H9 (cell line): ENCODE measurements at regions not wholly inside any gene's neighbourhood (a gene's known extent, or its start where the extent isn't known, plus 50 kb on each side); places are given as distances from the start of the nearest gene placed in this dataset.

ENCODE experiments used
- DNase-seq: peaks from one replicate; pipeline ENCODE4 v3.0.0-alpha.2; 2017
- H2AFZ ChIP-seq: one replicate; pipeline ENCODE4 v1.6.1; 2013; ENCODE audit warnings: mild to moderate bottlenecking, low read length, control low read depth, moderate library complexity
- H2AK5ac ChIP-seq: 2 replicates; pipeline ENCODE4 v1.6.1; 2013; ENCODE audit warnings: low read length, control low read depth, mixed read lengths; ENCODE audit not compliant: insufficient read length
- H2BK120ac ChIP-seq: one replicate; pipeline ENCODE4 v1.6.1; 2013; ENCODE audit warnings: low read depth, mild to moderate bottlenecking, low read length, control low read depth, inconsistent platforms; ENCODE audit not compliant: poor library complexity, severe bottlenecking
- H2BK12ac ChIP-seq: 2 replicates; pipeline ENCODE4 v1.6.1; 2013; ENCODE audit warnings: low read length, control low read depth, mixed read lengths, low read depth; ENCODE audit not compliant: insufficient read length
- H2BK15ac ChIP-seq: 2 replicates; pipeline ENCODE4 v1.6.1; 2013; ENCODE audit warnings: low read depth, low read length, control low read depth
- H2BK20ac ChIP-seq: one replicate; pipeline ENCODE4 v1.6.1; 2013; ENCODE audit warnings: low read depth, mild to moderate bottlenecking, low read length, control low read depth, inconsistent platforms; ENCODE audit not compliant: poor library complexity, severe bottlenecking
- H2BK5ac ChIP-seq: 2 replicates; pipeline ENCODE4 v1.6.1; 2013; ENCODE audit warnings: low read length, control low read depth, mixed read lengths; ENCODE audit not compliant: insufficient read length
- H3K14ac ChIP-seq: 2 replicates; pipeline ENCODE4 v1.6.1; 2013; ENCODE audit warnings: low read length, control low read depth; ENCODE audit not compliant: insufficient read depth
- H3K18ac ChIP-seq: 2 replicates; pipeline ENCODE4 v1.6.1; 2013; ENCODE audit warnings: low read depth, mild to moderate bottlenecking, mixed read lengths, low read length, control low read depth; ENCODE audit not compliant: insufficient read length
- H3K23ac ChIP-seq: 2 replicates; pipeline ENCODE4 v1.6.1; 2013; ENCODE audit warnings: low read length, control low read depth, mixed read lengths, low read depth; ENCODE audit not compliant: insufficient read length
- H3K23me2 ChIP-seq: 2 replicates; pipeline ENCODE4 v1.6.1; 2013; ENCODE audit warnings: low read depth, mild to moderate bottlenecking, mixed read lengths, low read length, control low read depth; ENCODE audit not compliant: insufficient read length, poor library complexity, severe bottlenecking
- H3K27ac ChIP-seq: 2 replicates; pipeline ENCODE4 v1.5.1; 2013; ENCODE audit warnings: low read length, control low read depth, mixed read lengths, low read depth; ENCODE audit not compliant: insufficient read length
- H3K27me3 ChIP-seq: 2 replicates; pipeline ENCODE4 v1.6.1; 2013; ENCODE audit warnings: low read length, control low read depth, inconsistent platforms; ENCODE audit not compliant: insufficient read depth
- H3K4ac ChIP-seq: 2 replicates; pipeline ENCODE4 v1.6.1; 2013; ENCODE audit warnings: low read depth, mild to moderate bottlenecking, control low read depth, inconsistent platforms, low read length, moderate library complexity
- H3K4me1 ChIP-seq: 2 replicates; pipeline ENCODE4 v1.6.1; 2013; ENCODE audit warnings: low read length, control low read depth, inconsistent platforms; ENCODE audit not compliant: insufficient read depth
- H3K4me2 ChIP-seq: 2 replicates; pipeline ENCODE4 v1.6.1; 2013; ENCODE audit warnings: low read length, control low read depth, mixed read lengths; ENCODE audit not compliant: insufficient read length, insufficient read depth
- H3K56ac ChIP-seq: 2 replicates; pipeline ENCODE4 v1.6.1; 2013; ENCODE audit warnings: low read depth, mild to moderate bottlenecking, mixed read lengths, low read length, control low read depth; ENCODE audit not compliant: insufficient read length
- H3K79me1 ChIP-seq: 2 replicates; pipeline ENCODE4 v1.6.1; 2013; ENCODE audit warnings: low read depth, mild to moderate bottlenecking, moderate library complexity, low read length, control low read depth, inconsistent platforms; ENCODE audit not compliant: insufficient read depth, poor library complexity, severe bottlenecking
- H3K79me2 ChIP-seq: 2 replicates; pipeline ENCODE4 v1.6.1; 2013; ENCODE audit warnings: low read length, control low read depth, inconsistent platforms; ENCODE audit not compliant: insufficient read depth
- H3K9ac ChIP-seq: 2 replicates; pipeline ENCODE4 v1.6.1; 2013; ENCODE audit warnings: low read length, control low read depth, mixed read lengths; ENCODE audit not compliant: insufficient read length; ENCODE audit errors: extremely low read depth
- H3K9me3 ChIP-seq: one replicate; pipeline ENCODE4 v1.6.1; 2013; ENCODE audit warnings: low read depth, low read length, inconsistent platforms; ENCODE audit not compliant: control insufficient read depth
- H3T11ph ChIP-seq: one replicate; pipeline ENCODE4 v1.6.1; 2013; ENCODE audit warnings: mild to moderate bottlenecking, low read length, control low read depth, inconsistent platforms
- H4K20me1 ChIP-seq: one replicate; pipeline ENCODE4 v1.6.1; 2013; ENCODE audit not compliant: control insufficient read depth, insufficient read length, insufficient read depth
- H4K5ac ChIP-seq: 2 replicates; pipeline ENCODE4 v1.6.1; 2013; ENCODE audit warnings: low read depth, mild to moderate bottlenecking, mixed read lengths, low read length, control low read depth; ENCODE audit not compliant: insufficient read length
- H4K8ac ChIP-seq: replicated peaks from 2 replicates; pipeline ENCODE4 v1.6.1; 2013; ENCODE audit warnings: low read length, control low read depth, mixed read lengths, low read depth; ENCODE audit not compliant: insufficient read length
- H4K91ac ChIP-seq: 2 replicates; pipeline ENCODE4 v1.6.1; 2013; ENCODE audit warnings: low read depth, mild to moderate bottlenecking, moderate library complexity, mixed read lengths, low read length, control low read depth; ENCODE audit not compliant: insufficient read length
- H3K27ac Mint-ChIP-seq, 3 experiments: 2 replicates in 2 of 3; 3 replicates in 1 of 3; pipeline ENCODE4 v1.8.0; 2020 to 2021; ENCODE audit warnings: mixed read lengths in 3 of 3, mild to moderate bottlenecking in 1 of 3, moderate library complexity in 1 of 3
- H3K27me3 Mint-ChIP-seq: 2 replicates; pipeline ENCODE4 v1.8.0; 2021; ENCODE audit warnings: low read depth, mild to moderate bottlenecking, moderate library complexity, mixed read lengths
- H3K36me3 Mint-ChIP-seq, 3 experiments: 2 replicates in 2 of 3; 3 replicates in 1 of 3; pipeline ENCODE4 v1.8.0; 2020 to 2021; ENCODE audit warnings: low read depth in 3 of 3, mixed read lengths in 3 of 3; ENCODE audit not compliant: insufficient read depth in 1 of 3
- H3K4me1 Mint-ChIP-seq, 2 experiments: 2 replicates each; pipeline ENCODE4 v1.8.0; 2020; ENCODE audit warnings: mixed read lengths in 2 of 2
- H3K4me3 Mint-ChIP-seq, 2 experiments: 2 replicates in 1 of 2; 3 replicates in 1 of 2; pipeline ENCODE4 v1.8.0; 2020 to 2021; ENCODE audit warnings: mild to moderate bottlenecking in 2 of 2, mixed read lengths in 2 of 2, moderate library complexity in 1 of 2
- H3K9me3 Mint-ChIP-seq, 2 experiments: 2 replicates in 1 of 2; 3 replicates in 1 of 2; pipeline ENCODE4 v1.8.0; 2020; ENCODE audit warnings: mild to moderate bottlenecking in 2 of 2, mixed read lengths in 2 of 2, moderate library complexity in 1 of 2
- WGBS: extraction: QIAGEN DNeasy Blood & Tissue Kit; methylation state at CpG from one replicate; pipeline ENCODE4 v1.1.7; 2013; ENCODE audit warnings: missing lambda C conversion rate, low lambda C conversion rate, mixed read lengths; ENCODE audit not compliant: insufficient read length; ENCODE audit errors: extremely low coverage; 5-methylcytosine and 5-hydroxymethylcytosine counted together
- TF ChIP-seq, protein P1 (sequence below): fragments of 200-600 bp; sonication (generic); conservative IDR thresholded peaks from 3 replicates; pipeline ENCODE4 v1.8.0; 2021; ENCODE audit warnings: antibody characterized with exemption, mild to moderate bottlenecking

DNA sequence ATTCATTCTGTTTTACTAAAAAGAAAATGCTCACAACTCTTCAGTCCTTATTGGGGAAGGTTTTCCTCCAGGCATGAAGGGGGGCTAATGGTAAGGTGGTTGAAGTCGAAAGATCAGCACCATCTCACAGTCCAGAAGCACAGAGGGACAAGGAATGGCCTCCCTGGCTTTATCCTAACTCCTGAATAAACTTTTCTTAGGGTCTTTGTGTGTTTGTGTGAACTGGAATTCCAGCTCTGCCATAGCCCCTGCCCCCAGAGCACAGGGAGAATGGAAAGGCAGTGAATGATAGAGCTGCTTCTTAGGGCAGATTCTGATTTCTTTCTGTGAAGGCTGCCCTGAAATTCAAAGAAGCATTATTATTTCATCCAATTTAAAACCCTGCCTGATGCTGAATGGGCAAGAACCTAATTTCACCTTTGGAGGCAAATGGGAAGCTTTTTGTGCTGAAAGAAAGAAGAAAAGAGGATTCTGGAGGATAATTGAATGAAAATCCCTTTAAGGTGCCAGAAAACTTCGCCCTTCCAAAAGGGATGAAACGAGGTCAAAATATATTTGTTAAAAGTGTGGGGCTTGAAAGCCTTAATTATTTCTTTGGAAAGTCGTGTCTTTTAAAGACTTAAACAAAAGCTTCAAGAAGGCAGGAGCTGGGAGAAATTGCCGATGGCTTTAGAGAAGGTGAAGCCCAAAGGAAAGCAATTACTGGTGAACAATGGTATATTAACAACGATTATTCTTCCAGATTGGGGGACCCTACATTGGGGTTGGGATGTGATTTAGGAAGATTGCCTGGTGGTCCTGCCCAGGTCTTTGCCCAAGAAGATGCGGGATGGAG is 259.9 kb upstream of the RGMA start:
- H4K20me1 ChIP-seq, result no peaks in the 10 kb centered on the region
- no peaks in the 10 kb centered on the region for H3K79me2 ChIP-seq
- no peak overlapping the region for H2BK20ac ChIP-seq
- H3K56ac ChIP-seq, result no peak overlapping the region
- no peak overlapping the region for H2BK12ac ChIP-seq
- no peak overlapping the region for H3K4me2 ChIP-seq
- no peak overlapping the region for H3K18ac ChIP-seq
- no peak overlapping the region for H3K23ac ChIP-seq
- Mint-ChIP-seq H3K4me3 (no peak overlapping the region), H3K9me3 (peaks cover 17 to 23% of the 10 kb centered on the region in 2 experiments), H3K36me3 (peaks cover 3 to 30% (median 10%) of the 10 kb centered on the region in 3 experiments; a peak in 5 of 7 replicates), H3K27ac (no peak overlapping the region; a peak in 1 of 7 replicates), H3K27me3 (peaks cover 54% of the 10 kb centered on the region), H3K4me1 (peaks cover 0 to 15% of the 10 kb centered on the region in 2 experiments; a peak in 3 of 4 replicates)
- no peaks in the 10 kb centered on the region for H3K79me1 ChIP-seq
- no peak overlapping the region for H2AFZ ChIP-seq
- H3K9me3 ChIP-seq, result no peaks in the 10 kb centered on the region
- no peak overlapping the region for H4K5ac ChIP-seq
- H4K91ac ChIP-seq, result no peak overlapping the region
- no peak overlapping the region for H4K8ac ChIP-seq
- H2AK5ac ChIP-seq, result no peak overlapping the region
- no peaks in the 10 kb centered on the region for H3K23me2 ChIP-seq
- no peak overlapping the region for H3K4ac ChIP-seq
- H3K9ac ChIP-seq, result no peak overlapping the region
- no peak for DNase-seq
- H2BK5ac ChIP-seq, result no peak overlapping the region
- H3K4me1 ChIP-seq, result no peaks in the 10 kb centered on the region
- H2BK120ac ChIP-seq, result no peak overlapping the region
- H3K27me3 ChIP-seq, result no peaks in the 10 kb centered on the region
- H3K14ac ChIP-seq, result no peak overlapping the region
- H2BK15ac ChIP-seq, result no peak overlapping the region
- no CpG with 5 or more reads among the region's 7 CpGs for WGBS
- no peak overlapping the region for H3T11ph ChIP-seq
- no peak overlapping the region for H3K27ac ChIP-seq
- TF ChIP-seq, protein P1, sequence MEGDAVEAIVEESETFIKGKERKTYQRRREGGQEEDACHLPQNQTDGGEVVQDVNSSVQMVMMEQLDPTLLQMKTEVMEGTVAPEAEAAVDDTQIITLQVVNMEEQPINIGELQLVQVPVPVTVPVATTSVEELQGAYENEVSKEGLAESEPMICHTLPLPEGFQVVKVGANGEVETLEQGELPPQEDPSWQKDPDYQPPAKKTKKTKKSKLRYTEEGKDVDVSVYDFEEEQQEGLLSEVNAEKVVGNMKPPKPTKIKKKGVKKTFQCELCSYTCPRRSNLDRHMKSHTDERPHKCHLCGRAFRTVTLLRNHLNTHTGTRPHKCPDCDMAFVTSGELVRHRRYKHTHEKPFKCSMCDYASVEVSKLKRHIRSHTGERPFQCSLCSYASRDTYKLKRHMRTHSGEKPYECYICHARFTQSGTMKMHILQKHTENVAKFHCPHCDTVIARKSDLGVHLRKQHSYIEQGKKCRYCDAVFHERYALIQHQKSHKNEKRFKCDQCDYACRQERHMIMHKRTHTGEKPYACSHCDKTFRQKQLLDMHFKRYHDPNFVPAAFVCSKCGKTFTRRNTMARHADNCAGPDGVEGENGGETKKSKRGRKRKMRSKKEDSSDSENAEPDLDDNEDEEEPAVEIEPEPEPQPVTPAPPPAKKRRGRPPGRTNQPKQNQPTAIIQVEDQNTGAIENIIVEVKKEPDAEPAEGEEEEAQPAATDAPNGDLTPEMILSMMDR, result no peak
